ENCODE measurements at regions not wholly inside any gene's neighbourhood (a gene's known extent, or its start where the extent isn't known, plus 50 kb on each side); places are given as distances from the start of the nearest gene placed in this dataset.

GRCh38 chr11:119523539-119524157 lies 100.7 kb upstream of the THY1 start:
- TF ChIP-seq EZH2 (IDR thresholded peaks at IDR 0.05; ENCODE audit: insufficient read depth, poor library complexity, severe bottlenecking) (no peak), EZH2phosphoT487 (IDR thresholded peaks at IDR 0.05; ENCODE audit: insufficient read depth, low read depth) (no peak)
